ENCODE measurements at regions not wholly inside any gene's neighbourhood (a gene's known extent, or its start where the extent isn't known, plus 50 kb on each side); places are given as distances from the start of the nearest gene placed in this dataset.
"Not testable (repeated sequence)": the region's sequence is repeated elsewhere in the genome, so short reads cannot be mapped to it uniquely, and the experiment has no call there.

DNA sequence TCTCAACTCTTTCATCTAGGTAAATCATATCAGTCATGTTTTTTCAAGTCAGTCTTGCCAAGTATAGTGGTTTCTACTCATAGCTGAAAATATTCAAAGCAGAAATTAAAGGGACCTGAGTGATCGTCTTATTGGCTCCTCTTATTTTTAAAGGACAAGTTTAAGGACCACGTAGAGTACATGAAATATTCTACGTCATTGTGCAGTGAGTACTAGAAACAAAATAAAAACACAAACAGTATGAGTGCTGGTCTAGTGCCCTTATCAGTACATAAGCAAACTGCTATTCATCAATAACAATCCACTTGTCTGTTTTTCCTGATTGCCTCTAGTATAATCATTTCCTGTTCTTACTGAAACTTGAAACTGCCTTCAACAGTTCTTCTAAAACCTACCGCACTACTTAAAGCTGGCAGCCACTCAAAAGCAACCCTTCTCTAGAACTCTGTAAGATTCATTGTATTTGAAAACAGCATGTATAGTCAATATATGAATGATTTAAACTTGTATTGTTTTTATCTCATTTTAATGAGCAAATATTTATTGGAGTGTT lies 853.7 kb downstream of the TAF11L14 start:
- DNase-seq, result no peak

DNA sequence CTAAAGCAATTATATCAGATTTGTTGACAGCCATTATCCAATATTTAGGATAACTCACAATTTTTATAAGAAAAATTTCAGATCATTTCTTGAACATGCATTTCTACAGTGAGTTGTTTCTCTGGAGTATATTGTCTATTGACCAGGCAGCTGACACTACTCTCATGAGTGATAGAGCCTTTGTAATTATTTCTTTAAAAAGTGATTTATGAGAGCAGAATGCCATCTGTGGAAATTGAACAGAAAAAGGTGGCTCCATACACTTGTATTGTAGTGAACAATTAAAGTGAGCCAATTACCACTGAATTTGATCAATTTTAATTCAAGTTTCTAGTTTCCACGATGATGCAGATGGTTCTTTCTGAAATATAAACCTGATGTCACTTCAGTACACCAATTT lies 855.4 kb downstream of the TAF11L14 start:
- no peak for DNase-seq

DNA sequence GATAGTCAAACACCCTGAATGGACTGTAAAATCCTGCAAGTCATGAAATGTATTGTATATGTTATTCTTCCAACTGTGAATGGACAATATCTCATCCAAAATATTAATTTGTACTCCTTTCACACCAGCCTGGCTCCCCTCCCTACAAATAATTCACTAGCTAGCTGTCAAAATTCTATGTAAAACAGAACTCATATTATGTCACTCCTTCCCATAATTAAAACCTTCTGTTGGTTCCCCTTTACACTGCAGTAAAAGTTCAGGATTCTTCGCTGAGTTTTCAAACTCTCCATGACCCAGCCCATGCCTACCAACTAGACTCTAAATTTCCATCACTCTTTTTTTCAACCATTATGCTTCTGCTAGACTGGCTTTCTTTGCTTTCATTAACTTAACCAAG lies 857.1 kb downstream of the TAF11L14 start:
- DNase-seq, result no peak

DNA sequence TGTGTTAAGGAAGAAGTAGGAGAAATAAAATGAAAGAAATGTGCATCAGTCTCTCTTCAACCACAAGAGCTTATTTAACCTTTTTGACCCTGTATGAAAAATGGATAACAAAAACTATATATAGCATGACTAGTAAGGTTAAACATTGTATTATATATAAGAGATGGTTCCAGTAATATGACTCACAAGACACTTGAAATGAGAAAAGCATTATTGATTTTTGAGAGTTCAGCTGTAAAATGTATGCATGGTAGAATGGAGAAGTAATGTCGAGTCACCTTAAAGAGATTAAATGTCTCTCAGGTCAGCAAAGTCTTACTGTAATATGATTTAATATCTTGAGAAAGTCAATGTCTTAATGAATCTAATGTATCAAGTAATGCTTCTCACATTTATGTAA lies 860.9 kb downstream of the TAF11L14 start:
- DNase-seq, result no peak

DNA sequence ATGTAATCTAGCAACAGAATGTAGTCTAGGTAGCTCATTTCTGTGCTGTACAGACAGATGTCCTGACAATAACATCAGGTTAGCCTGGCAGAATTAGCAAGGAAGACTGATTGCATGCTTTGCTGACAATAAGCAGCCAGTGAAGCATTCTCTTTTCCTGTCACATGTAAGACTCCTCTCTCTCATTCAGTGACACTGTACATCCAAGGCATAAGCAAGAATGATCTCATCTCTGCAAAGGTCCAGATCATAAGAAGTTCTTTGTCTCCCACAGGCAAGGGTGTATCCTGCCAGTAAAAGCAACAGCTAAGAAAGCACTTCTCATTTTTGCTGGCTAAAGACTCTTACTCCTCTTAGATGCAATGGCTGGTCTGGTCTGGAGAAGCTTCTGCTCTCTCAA lies 861.8 kb downstream of the TAF11L14 start:
- no peak for DNase-seq

DNA sequence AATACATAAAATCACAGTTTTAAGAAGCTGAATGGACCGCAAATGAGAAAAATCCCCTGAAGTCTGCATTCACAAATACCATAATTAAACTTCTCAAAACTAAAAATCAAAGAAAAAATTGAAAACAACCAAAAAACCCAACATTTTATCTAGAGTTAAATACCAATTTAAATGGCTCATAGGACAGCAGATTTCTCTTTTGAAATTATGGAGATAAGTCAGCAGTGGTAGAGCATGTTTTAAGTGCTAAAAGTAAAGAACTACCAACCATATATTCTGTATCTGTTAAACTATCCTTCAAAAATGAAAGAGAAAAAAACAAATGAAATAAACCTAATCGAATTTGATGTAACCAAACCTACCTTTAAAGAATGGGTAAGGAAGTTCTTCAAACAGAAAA lies 862.8 kb downstream of the TAF11L14 start:
- no peak for DNase-seq

DNA sequence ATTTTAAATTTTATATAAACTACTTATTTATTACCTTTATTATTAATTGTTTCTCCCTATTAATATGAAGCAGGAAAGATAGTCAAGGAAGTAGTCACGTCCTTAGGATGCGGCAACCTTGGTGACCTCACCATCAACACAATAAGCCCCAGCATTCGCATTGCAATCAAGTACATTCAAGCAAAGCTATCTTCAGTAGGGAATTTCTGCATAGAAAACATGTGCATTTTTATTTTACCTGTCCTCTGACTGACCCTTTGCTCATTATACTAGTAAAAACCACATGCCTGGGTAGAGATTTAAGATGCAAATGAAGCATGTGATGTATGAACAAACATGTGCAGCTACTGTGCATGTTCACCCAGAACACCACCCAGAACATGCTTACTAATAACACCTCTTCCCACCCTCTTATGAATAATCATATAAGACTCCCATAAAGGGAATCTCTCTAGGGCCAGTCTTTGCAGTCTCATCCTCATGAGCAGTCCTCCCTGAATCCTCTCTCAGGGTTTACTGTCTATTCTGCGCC lies 869.6 kb downstream of the TAF11L14 start:
- no peak for DNase-seq

DNA sequence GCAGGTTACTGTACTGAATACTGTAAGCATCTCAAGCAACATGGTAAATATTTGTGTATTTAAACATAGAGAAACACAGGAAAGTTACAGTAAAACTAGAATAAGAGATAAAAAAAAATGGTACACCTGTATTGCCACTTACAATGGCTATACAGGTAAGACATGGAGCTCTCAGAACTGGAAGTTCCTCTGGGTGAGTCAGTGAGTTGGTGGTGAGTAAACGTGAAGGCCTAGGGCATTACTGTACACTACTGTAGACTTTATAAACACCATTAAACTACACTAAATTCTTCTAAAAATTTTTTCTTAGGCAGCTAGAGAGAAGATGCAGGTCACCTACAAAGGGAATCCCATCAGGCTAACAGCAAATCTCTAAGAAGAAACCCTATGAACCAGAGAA lies 872.9 kb downstream of the TAF11L14 start:
- no peak for DNase-seq

DNA sequence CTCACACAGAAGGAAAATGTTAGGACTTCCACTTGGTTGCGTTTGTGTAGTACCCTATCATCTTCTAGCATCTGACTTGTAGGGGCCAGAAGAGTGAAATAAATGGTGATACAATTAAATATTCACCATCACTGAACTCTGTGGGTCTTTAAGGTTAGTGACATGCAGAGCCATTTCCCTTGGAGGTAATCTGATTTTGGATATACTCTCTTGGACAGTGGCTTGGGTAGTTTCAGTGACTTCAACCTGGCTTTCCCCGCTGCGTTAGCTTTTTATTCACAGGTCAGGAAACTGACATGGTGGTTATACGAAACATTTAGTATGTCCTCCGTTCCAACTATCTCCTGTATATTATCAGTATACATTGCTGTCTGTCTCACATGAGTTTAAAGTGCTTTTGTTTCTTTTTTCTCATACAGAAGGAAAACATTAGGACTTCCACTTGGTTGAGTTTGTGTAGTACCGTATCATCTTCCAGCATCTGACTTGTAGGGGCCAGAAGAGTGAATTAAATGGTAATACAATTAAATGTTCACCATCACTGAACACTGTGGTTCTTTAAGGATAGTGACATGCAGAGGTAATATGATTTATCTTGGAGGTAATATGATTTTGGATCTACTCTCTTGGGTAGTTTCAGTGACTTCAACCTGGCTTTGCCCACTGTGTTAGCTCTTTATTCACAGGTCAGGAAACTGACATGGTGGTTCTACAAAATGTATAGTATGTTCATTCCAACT lies 883.6 kb downstream of the TAF11L14 start:
- DNase-seq, result no peak

DNA sequence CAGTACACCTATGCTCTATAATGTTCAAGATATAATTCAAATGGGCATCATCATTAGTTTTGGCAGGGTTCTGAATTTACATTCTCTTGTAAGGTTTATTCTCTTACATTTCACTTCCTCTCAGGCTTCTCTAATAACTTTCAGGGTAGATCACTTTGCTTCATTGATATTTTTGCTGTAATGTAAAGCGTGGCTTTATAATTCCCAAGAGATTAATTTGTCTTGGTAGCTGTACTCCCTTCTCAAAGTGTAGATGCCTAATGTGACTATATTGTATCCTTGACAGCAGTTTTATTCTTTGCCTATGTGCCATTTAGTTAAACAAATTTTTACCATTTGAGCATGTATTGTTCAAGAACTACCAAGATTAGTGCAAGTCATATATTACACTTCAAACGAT lies 889.1 kb downstream of the TAF11L14 start:
- DNase-seq, result no peak

DNA sequence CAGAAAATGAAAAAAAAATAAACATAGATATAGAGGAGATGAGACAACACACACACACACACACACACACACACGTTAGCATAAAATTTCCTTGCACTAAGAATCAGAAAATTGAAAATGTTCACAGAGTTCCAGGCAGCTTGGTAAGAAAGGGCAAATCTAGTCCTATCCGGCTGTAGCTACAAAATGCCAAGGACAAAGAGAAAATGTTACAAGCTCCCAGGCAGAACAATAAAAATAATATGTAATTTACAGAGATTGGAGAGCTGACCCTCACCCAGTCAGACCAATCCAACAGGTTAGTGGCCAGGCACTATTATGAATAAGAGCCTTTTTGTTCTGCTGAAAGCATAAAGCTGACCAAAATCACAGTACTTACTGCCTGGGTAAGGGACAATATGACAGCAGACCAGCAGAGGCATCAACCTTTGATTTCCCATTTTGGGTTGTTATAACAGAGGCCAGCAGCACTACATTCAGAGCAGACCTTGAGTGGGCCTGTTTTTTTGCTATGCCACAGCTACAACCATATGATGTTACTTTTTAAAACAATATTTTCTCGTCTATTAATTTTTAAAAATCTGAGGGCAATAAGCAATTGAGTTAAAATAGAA lies 892.6 kb downstream of the TAF11L14 start:
- no peak for DNase-seq

DNA sequence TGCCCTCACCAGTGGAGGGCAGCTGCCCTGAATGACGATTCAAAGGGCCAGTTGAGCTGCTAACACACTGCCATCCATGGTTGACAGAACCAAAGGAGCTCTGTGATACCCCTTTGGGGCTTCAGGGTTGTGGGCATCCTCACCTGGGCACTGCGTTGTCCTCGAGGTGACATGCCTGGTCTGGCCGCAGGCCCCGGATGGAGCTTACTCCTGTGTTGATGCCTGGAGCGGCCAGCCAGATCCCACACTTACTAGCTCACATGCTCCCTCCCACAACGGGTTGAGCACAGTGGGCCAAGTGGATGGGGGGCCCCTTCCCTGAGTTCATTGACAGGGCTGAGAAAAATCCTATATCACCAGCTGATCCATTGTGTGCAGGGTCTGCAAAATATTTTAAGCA lies 898.9 kb downstream of the TAF11L14 start:
- no peak for DNase-seq

DNA sequence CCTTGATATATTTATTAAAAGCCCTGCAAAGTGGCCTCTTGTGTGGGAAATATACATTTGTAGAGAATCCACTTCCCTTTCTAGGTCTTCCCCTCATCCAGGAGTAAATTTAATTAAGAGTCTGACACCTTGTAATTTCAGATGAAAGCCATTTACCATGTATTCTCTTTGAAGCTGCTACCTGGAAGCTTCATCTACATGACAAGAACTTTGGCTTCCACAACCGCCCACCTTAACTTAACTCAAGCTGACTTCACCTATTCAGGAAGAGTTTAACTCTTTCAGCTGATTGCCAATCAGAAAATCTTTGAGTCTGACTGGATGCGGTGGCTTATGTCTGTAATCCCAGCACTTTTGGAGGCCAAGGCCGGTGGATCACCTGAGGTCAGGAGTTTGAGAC lies 899.9 kb downstream of the TAF11L14 start:
- DNase-seq, result no peak

DNA sequence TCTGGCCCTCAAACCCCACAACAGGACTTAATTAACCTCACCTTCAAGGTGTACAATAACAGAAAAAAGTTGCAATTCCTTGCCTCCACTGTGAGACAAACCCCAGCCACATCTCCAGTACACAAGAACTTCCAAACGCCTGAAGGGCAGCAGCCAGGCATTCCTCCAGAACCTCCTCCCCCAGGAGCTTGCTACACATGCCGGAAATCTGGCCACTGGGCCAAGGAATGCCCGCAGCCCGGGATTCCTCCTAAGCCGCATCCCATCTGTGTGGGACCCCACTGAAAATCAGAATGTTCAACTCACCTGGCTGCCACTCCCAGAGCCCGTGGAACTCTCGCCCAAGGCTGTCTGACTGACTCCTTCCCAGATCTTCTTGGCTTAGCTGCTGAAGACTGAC lies 901.5 kb downstream of the TAF11L14 start:
- DNase-seq, result not testable (repeated sequence)

DNA sequence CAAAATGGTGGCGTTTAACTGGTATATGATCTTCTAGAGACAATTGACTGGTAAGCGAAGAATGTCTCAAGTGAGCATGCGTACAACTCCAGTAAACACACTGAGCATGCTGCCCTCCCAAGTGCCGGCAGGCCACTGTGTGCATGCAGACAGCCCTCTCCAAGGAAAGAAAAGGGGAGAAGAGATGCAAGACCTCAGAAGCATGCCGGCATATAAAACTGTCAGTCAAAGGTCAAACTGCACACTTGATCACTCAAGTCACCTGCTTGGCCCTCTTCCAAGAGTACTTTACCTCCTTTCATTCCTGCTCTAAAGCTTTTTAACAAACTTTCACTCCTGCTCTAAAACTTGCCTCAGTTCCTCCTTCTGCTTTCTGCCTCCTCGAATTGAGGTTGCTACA lies 910.2 kb downstream of the TAF11L14 start:
- no peak for DNase-seq

DNA sequence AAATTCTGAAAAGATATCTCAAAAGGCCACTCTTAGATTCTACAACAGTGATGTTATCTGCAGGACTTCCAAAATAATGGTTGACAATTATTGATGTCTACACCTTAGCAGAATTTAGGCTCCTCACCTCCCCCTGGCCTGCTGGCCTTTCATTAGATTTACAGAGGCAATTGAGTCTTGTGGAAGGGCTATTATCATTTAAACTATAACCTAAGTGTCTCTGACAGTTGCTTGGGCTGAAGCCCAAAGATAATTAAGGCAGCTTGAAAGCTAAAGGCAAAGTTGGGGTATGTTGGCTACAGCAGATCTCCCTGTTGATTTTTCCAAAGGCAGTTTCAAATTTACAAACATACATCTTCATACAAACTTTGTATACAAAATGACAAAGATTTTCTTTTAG lies 912.3 kb downstream of the TAF11L14 start:
- no peak for DNase-seq

DNA sequence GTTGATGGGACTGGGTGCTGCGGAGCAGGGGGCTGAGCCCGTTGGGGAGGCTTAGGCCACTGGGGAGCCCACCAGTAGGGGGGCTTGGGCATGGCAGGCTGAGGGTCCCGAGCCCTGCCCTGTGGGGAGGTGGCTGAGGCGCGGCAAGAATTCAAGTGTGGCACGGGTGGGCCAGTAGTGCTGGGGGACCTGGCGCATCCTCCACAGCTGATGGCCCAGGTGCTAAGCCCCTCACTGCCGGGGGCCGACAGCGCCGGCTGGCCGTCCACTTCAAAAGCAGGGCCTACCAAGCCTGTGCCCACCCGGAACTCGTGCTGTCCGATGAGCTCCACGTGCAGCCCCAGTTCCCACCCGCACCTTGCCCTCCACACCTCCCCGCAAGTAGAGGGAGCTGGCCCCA lies 917.5 kb downstream of the TAF11L14 start:
- no peak for DNase-seq

DNA sequence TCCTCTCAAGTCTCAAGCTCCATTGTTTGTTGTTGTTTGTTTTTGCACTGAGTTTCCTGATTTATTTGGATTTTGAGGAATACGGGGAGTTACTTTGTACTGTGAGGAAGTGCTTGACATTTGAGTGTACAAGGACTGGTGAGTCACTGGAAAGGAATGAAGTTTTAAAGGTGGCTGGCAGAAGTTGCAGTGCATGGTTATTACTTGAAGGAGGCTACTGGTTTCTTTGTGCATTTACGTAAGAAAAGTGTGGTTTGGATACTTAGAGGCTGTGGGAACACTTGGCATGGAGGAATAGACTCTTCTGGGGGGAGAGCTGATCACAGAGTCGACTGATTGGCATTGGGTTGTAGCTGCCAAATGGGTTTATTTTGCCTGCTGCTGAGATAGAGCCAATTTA lies 919.0 kb downstream of the TAF11L14 start:
- no peak for DNase-seq

DNA sequence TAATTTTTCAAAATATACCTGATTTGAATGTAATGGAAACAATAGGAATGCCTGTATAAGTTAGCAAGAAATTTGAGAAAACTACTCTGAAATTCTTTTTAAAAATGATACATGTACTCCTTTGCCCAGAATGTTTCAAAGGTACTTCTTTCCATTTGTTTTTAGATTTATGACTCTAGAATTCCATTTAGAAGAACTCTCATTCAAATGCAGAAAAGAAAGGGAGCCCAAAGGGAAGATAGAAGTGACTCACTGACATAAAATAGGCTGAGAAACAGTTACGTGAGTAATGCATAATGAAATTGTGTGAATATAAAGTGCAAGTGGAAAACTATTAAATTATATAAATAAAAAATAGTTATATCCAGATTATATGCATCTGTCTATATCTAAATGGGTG lies 926.3 kb downstream of the TAF11L14 start:
- no peak for DNase-seq

DNA sequence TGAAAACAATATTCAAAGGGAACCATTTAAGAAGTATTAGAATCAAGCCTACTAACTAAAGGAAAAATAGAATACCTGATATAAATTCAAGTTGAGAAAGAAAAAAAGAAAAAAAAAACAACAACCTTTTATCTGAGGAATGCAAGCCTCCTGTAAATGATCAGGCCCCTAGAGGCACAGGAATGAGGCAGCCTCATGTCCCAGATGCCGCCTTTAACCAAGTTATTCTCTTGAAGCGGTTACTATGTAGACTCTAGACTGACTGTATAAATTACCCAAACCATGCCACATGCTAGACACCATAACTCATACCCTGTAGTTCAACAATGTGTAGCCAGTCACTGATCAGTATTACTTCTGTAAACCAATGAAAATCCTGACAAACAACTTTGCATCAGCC lies 929.6 kb downstream of the TAF11L14 start:
- DNase-seq, result no peak

DNA sequence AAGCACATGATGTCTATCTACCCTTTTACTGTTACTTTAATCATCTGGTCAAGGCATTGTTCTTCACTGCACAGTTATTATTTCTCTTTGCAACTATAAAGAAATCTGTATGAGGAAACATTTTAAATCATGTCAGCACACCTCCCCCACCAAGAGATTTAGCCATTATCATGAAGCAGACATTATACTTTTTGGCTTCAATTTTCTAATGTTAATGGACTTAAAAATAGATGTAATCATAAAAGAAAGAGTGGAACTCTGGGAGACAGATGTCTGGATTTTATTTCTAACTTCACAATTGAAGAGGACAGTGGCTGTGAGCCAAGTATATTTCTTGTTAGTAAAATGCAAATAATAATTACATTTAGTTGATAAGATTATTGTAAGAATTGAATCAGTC lies 932.4 kb downstream of the TAF11L14 start:
- no peak for DNase-seq

DNA sequence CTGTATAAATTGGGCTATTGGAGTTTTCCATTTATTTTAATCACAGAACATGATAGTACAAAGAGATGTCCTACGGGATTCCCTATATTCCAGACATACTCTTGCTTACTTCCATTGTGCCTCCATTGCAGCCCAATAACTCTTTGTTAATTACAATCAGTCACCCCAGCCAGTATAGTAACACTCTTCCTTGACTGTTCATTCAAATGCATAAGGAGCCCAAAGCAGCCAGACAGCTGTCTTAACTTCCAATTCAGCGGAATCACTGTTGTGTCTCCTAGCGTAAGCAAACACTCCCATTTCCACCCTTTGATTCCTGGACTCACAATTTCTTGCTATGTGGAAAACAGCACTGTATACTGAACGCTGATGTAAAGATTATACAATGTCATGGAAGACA lies 942.3 kb downstream of the TAF11L14 start:
- no peak for DNase-seq

DNA sequence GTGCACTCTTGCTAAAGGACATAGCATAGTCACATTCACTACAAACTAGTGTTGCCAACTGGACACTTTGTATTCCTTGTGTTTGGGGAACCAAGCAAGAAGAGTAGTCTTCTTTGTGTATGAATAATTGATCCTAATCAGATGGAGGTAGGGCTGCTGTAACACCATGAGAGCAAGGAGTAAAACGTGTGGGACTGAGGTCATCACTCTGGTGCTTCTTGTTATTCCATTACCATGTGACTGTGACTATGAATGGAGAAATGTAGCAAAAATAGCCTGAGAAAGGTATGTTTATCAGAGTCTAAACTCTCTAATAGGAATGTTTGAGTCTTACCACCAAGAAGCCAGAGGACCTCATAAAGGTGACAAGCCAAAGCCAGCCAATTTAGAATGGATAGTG lies 966.9 kb downstream of the TAF11L14 start:
- no peak for DNase-seq

DNA sequence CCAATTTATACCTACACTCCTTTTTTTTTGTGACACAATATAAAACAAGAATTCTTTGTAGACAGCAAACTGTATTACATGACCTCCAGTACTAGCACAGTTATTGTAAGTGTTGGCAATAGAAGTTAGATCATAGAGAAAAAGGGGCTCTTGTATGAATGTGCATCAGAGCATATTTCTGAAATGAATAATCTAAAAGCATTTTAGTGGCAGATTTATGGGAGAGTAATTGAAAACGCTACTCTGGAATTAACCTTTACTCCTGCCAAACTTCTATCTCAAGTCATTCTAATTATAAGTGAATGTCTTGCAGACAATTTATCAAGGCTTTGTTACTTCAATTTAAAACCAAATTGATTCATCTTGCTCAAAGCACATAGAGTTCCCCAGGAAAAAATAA lies 968.1 kb downstream of the TAF11L14 start:
- no peak for DNase-seq

DNA sequence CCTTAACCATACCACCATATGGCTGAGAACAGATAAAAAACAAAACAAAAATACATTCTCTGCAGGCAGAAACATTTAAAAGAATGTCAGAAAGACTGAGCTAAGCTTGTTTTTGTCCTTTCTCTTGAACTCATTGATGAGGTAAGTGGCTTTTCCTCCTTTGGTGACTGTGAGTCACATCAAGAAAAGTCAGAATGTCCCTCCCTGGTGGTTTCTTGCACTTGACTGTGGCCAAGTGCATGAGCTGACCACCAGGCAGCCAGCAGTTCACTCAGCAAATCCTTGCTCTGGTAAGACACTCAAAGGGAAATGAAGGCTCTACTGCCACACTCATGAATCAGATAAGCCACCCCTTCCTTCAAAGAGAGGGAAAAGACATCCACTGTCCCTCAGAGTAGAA lies 970.9 kb downstream of the TAF11L14 start:
- no peak for DNase-seq
